HEK293 (cell line): ENCODE measurements at regions not wholly inside any gene's neighbourhood (a gene's known extent, or its start where the extent isn't known, plus 50 kb on each side); places are given as distances from the start of the nearest gene placed in this dataset.

Source experiments
- CTCF ChIP-seq: fragments of 450-650 bp; formaldehyde crosslinking; IDR thresholded peaks from 2 replicates; pipeline ENCODE4 v1.5.1; 2016; ENCODE audit warnings: missing biosample characterization, missing genetic modification characterization
- PATZ1 ChIP-seq: fragments of 450-650 bp; formaldehyde crosslinking; IDR thresholded peaks from 2 replicates; pipeline ENCODE4 v1.5.1; 2016; ENCODE audit warnings: missing biosample characterization, missing genetic modification characterization
- PBX3 ChIP-seq: sonication (generic); formaldehyde crosslinking; IDR thresholded peaks from 2 replicates; pipeline ENCODE4 v1.8.1; 2022; ENCODE audit warnings: mild to moderate bottlenecking, moderate library complexity, missing genetic modification reagents
- PRDM1 ChIP-seq: fragments of 450-650 bp; formaldehyde crosslinking; IDR thresholded peaks from 2 replicates; pipeline ENCODE4; 2016; ENCODE audit warnings: missing biosample characterization, missing genetic modification characterization
- REST ChIP-seq: fragments of 450-650 bp; formaldehyde crosslinking; IDR thresholded peaks from 2 replicates; pipeline ENCODE4 v1.5.1; 2016; ENCODE audit warnings: missing biosample characterization, missing genetic modification characterization
- SETDB1 ChIP-seq: IDR thresholded peaks from one replicate; pipeline ENCODE4 v1.6.1; 2017; ENCODE audit warnings: mild to moderate bottlenecking, low read length, moderate library complexity, mixed read lengths; ENCODE audit not compliant: insufficient read length
- ZBTB44 ChIP-seq: fragments of 450-650 bp; IDR thresholded peaks from 2 replicates; pipeline ENCODE4 v1.5.1; 2018; ENCODE audit warnings: missing biosample characterization, mild to moderate bottlenecking, missing genetic modification characterization
- ZNF184 ChIP-seq: fragments of 450-650 bp; IDR thresholded peaks from 2 replicates; pipeline ENCODE4 v1.5.1; 2018; ENCODE audit warnings: missing biosample characterization, mild to moderate bottlenecking, missing genetic modification characterization
- ZNF660 ChIP-seq: fragments of 450-650 bp; IDR thresholded peaks from 2 replicates; pipeline ENCODE4 v1.5.1; 2018; ENCODE audit warnings: missing biosample characterization, mild to moderate bottlenecking, missing genetic modification characterization

- TF ChIP-seq ZNF184 (tag by site-specific recombination), result no peak
- TF ChIP-seq CTCF (tag by site-specific recombination), result no peak
- TF ChIP-seq ZNF660 (tag by site-specific recombination), result no peak
- TF ChIP-seq PRDM1, result no peak
- TF ChIP-seq PBX3 (CRISPR knock-in tag), result no peak
- TF ChIP-seq PATZ1 (tag by site-specific recombination), result no peak
- TF ChIP-seq ZBTB44 (tag by site-specific recombination), result no peak
- TF ChIP-seq REST (tag by site-specific recombination), result no peak
- TF ChIP-seq SETDB1, result no peak
Observed at GRCh38 chr10:90602862-90603610, 254.8 kb downstream of the HTR7 start.
